GM10266 (cell line): ENCODE measurements at regions not wholly inside any gene's neighbourhood (a gene's known extent, or its start where the extent isn't known, plus 50 kb on each side); places are given as distances from the start of the nearest gene placed in this dataset.

Experiments used
- DNase-seq: peaks from one replicate; pipeline ENCODE4 v3.0.0; 2012; ENCODE audit errors: extremely low spot score
- CTCF ChIP-seq: IDR thresholded peaks from 2 replicates; pipeline ENCODE4 v1.5.1; 2012; ENCODE audit warnings: mild to moderate bottlenecking, low read depth; ENCODE audit not compliant: control insufficient read depth, insufficient read depth; ENCODE audit errors: missing control alignments

- TF ChIP-seq CTCF: no peak
- no peak for DNase-seq
These were observed 961.7 kb upstream of the PIK3C3 start for GRCh38 chr18:40993363-40993762.

- no peak for DNase-seq
- TF ChIP-seq CTCF: no peak
These were observed 967.5 kb upstream of the PIK3C3 start for GRCh38 chr18:40987581-40987980.

DNA sequence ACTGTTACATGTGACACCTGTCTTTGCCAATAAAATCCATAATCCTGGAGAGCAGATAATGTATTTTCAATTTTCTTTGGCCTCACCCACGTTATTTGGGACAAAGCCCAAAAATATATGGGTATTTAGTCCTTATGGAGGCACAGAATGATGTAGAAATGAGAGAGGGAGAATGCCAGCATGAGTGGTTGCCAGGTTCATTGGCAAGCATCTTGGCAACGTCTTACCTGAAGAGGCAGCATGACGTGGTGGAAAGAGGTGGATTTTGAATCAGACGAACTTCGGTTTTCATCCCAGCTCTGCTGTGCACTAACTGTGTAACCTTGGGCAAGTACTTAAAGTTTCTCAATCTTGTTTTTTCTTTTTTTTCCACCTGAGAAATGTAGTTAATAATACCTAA is 969.6 kb upstream of the PIK3C3 start:
- no peak for TF ChIP-seq CTCF
- DNase-seq: no peak

GRCh38 chr18:40984856-40985255 is 970.2 kb upstream of the PIK3C3 start:
- no peak for TF ChIP-seq CTCF
- no peak for DNase-seq

DNA sequence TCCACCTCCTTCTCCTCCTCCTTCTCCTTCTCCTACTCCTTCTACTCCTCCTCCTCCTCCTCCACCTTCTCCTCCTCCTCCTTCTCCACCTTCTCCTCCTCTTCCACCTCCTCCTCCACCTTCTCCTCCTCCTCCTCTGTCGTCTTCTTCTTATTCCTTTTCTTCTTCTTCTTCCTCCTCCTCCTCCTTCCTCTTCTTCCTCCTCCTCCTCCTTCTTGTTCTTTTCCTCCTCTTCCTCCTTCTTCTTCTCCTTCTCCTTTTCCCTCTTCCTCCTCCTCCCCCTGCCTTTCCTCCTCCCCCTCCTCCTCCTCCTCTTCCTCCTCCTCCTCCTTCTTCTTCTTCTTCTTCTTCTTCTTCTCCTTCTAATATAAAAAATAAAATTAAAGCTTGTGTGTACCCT is 971.2 kb upstream of the PIK3C3 start:
- DNase-seq: no peak
- no peak for TF ChIP-seq CTCF

- TF ChIP-seq CTCF: no peak
- no peak for DNase-seq
These were observed 974.9 kb upstream of the PIK3C3 start for GRCh38 chr18:40980171-40980570.

DNA sequence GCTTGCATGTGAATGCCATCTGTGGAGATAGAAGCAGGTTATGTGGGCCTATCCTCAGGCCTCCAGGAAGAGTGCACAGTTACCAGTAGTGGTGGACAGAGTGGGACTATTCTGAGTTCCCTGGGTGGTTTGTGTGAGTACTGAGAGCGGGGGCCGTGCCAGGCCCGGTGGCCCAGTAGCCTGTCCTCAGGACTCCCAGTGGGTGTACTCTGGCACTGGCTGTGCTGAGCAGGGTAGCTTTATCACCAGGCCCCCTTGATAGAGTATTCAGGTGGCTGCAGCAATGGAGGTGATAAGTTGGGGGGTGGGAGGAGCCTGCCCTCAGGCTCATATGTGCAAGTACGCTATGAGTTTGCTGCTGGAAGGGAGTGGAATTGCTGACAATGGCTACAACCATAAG is 979.0 kb upstream of the PIK3C3 start:
- TF ChIP-seq CTCF: no peak

More for the DNA sequence above, 979.0 kb upstream of the PIK3C3 start:
- no peak for DNase-seq
